GM19099 (cell line): ENCODE measurements at regions not wholly inside any gene's neighbourhood (a gene's known extent, or its start where the extent isn't known, plus 50 kb on each side); places are given as distances from the start of the nearest gene placed in this dataset.

Experiments
- POLR2A ChIP-seq: IDR thresholded peaks from 3 replicates; pipeline ENCODE4 v1.6.1; 2011; ENCODE audit warnings: low read depth; ENCODE audit not compliant: insufficient read length; ENCODE audit errors: extremely low read depth

- TF ChIP-seq POLR2A: no peak
Measured at GRCh38 chr14:53462931-53463778, 310.0 kb upstream of the DDHD1 start.

- TF ChIP-seq POLR2A: no peak
Measured at GRCh38 chr14:53461858-53462257, 308.7 kb upstream of the DDHD1 start.

GRCh38 chr14:53460544-53460943 is 307.4 kb upstream of the DDHD1 start:
- TF ChIP-seq POLR2A: no peak

- no peak for TF ChIP-seq POLR2A
Measured at GRCh38 chr14:53458368-53458814, 305.3 kb upstream of the DDHD1 start.

GRCh38 chr14:53456931-53457330 is 303.8 kb upstream of the DDHD1 start:
- no peak for TF ChIP-seq POLR2A

- TF ChIP-seq POLR2A: no peak
Measured at GRCh38 chr14:53452005-53452673, 299.0 kb upstream of the DDHD1 start.

GRCh38 chr14:53450871-53451270 is 297.7 kb upstream of the DDHD1 start:
- TF ChIP-seq POLR2A: no peak

GRCh38 chr14:53448682-53449081 is 295.6 kb upstream of the DDHD1 start:
- TF ChIP-seq POLR2A: no peak

- no peak for TF ChIP-seq POLR2A
Measured at GRCh38 chr14:53444677-53445312, 291.7 kb upstream of the DDHD1 start.

GRCh38 chr14:53441789-53442188 is 288.7 kb upstream of the DDHD1 start:
- TF ChIP-seq POLR2A: no peak

GRCh38 chr14:53437858-53438257 is 284.7 kb upstream of the DDHD1 start:
- no peak for TF ChIP-seq POLR2A

GRCh38 chr14:53432378-53432802 is 279.3 kb upstream of the DDHD1 start:
- TF ChIP-seq POLR2A: no peak

- TF ChIP-seq POLR2A: no peak
Measured at GRCh38 chr14:53430870-53431269, 277.7 kb upstream of the DDHD1 start.

GRCh38 chr14:53412819-53413675 is 259.9 kb upstream of the DDHD1 start:
- no peak for TF ChIP-seq POLR2A

- no peak for TF ChIP-seq POLR2A
Measured at GRCh38 chr14:53411125-53411524, 258.0 kb upstream of the DDHD1 start.

GRCh38 chr14:53409969-53410368 is 256.8 kb upstream of the DDHD1 start:
- TF ChIP-seq POLR2A: no peak

GRCh38 chr14:53409289-53409688 is 256.2 kb upstream of the DDHD1 start:
- no peak for TF ChIP-seq POLR2A
